ENCODE measurements at regions not wholly inside any gene's neighbourhood (a gene's known extent, or its start where the extent isn't known, plus 50 kb on each side); places are given as distances from the start of the nearest gene placed in this dataset.

GRCh38 chr10:4475827-4476490 is 350.0 kb upstream of the AKR1E2 start:
- DNase-seq = no peak

- no peak for DNase-seq
Measured at GRCh38 chr10:4474829-4475228, 351.2 kb upstream of the AKR1E2 start.

DNA sequence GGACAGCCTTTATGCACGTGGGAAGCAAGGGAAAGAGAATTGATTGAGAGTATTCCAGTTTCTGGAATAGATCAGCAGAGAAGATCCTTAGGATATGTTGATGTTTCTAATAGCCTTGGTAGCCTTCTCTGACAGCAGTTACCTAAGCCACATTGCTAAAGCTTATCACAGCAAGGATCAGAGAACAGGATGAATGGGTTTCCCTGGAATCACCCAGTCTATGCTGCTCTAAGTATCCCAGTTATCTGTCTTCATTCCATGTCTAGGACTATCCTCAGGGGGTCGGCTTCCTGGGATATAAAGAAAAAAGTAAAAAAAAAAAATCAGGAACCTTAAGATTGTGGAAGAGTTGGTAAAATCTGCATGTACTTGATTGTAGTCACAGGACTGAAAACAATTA is 352.0 kb upstream of the AKR1E2 start:
- no peak for DNase-seq

DNA sequence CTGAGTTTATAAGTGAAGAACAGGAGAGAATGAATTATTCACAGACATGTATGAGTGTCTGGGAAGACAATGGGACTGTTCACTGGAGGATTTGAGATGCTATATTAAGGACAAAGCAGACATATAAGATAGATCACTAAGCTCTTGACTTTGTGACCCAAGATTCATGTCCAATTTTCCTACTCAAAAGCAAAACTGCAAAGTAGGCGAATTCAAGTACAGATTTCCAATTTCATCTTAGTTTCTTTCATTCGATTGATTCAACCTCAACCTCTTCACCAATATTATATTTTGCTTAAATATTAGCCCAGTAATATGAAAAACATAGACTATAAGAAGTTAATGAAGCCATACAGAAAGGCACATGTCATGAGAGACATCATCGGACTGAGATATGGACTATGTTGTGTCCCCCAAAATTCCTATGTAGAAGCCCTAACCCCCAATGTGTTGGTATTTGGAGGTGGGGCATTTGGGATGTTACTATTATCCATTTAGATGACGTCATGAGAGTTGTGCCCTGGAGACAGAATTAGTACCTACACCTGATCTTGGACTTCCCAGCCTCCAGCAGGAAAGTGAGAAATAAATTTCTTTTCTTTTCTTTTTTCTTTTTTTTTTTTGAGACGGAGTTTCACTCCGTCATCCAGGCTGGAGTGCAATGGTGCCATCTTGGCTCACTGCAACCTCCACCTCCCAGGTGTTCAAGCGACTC is 353.7 kb upstream of the AKR1E2 start:
- no peak for DNase-seq

GRCh38 chr10:4470231-4470835 is 355.7 kb upstream of the AKR1E2 start:
- DNase-seq = no peak

DNA sequence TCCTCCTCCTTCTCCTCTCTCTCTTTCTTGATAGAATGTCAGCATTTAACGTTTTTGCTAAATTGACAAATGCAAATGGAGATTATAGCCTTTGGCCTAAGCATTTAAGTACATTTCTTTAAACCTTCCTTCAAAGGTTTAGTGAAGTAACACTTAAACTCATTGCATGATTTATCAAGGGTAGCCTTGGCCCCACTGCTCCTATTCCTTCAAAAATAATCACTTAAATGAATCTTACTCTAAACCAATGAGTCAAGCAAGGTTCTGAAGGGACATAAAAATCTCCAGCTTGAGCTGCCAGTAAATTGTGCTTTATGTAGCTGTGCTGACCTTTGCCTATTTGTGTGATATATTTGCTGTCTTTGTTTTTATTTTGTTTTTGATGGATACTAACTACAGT is 358.5 kb upstream of the AKR1E2 start:
- no peak for DNase-seq

DNA sequence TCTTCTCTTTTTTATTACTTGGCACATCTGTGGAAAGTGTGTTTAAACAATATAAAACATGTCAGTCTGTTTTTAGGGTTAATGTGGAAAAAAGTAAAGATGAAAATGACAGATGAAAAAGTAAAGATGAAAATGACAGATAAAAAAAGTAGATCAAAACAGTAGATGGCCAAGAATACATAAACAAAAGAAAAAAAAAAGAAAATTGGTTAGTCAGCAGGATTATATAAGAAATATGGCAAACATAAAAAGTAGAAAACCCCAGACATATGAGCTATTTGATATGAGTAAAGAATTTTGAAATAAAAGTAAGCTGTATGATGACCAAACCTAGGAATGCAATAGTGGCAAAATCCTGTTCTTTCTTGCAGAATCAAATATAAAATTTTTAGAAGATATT is 365.7 kb upstream of the AKR1E2 start:
- no peak for DNase-seq

DNA sequence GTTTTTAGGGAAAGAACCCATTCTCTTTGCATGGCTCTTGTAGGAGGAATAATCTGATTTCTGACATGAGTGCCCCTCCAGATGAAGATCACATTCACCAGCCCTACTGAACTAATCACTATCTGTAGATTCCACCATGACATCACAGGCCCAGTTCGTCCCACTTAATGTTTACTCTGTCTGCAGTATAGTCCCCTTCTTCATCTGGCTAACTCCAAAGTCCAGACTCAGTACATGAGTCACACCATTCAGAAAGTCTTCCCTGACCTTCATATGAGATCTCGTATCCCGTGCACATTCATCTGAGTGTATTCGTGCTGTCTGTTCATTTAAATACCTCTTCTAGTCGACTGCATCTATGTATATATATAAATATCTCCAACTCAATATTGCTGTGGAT is 366.5 kb upstream of the AKR1E2 start:
- no peak for DNase-seq

- no peak for DNase-seq
Measured at GRCh38 chr10:4457597-4457996, 368.4 kb upstream of the AKR1E2 start.

GRCh38 chr10:4456776-4457175 is 369.2 kb upstream of the AKR1E2 start:
- DNase-seq = no peak

- no peak for DNase-seq
Measured at GRCh38 chr10:4456279-4456678, 369.7 kb upstream of the AKR1E2 start.

- DNase-seq = no peak
Measured at GRCh38 chr10:4453950-4454349, 372.1 kb upstream of the AKR1E2 start.

DNA sequence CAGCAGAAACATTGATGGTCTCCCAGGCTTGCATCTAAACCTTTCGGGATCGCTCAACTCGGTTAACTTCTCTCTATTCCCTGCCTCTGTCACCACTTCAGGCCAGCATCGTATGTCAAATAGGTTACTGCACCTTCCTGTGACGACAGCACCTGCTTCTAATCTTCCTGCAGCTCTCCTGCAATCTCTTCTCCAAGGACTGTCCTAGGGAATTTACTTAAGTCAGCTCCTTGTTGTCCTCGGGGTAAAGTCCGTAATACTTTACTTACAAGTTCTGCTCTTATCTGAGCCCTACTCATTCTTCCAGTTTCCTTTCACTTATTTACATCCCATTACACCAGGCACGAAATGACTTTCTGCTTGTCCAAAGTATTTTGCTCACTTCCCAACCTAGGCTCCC is 372.7 kb upstream of the AKR1E2 start:
- no peak for DNase-seq

GRCh38 chr10:4450981-4451908 is 374.8 kb upstream of the AKR1E2 start:
- no peak for DNase-seq

GRCh38 chr10:4450169-4450568 is 375.8 kb upstream of the AKR1E2 start:
- DNase-seq = no peak

GRCh38 chr10:4448030-4448429 is 378.0 kb upstream of the AKR1E2 start:
- DNase-seq = no peak

DNA sequence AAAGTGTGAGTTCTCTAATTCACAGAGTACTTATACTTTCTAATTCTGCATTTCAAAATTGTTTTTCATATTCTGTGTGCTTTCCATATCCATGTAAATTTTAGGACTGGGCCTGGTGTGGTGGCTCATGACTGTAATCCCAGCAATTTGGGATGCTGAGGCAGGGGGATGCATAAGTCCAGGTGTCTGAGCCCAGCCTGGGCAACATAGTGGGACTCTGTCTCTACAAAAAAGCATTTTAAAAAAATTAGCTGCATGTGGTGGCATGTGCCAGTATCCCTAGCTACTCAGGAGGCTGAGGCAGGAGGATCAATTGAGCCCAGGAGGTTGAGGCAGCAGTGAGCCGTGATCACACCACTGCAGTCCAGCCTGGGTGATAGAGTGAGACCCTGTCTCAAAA is 382.6 kb upstream of the AKR1E2 start:
- no peak for DNase-seq

- no peak for DNase-seq
Measured at GRCh38 chr10:4442296-4442695, 383.7 kb upstream of the AKR1E2 start.

DNA sequence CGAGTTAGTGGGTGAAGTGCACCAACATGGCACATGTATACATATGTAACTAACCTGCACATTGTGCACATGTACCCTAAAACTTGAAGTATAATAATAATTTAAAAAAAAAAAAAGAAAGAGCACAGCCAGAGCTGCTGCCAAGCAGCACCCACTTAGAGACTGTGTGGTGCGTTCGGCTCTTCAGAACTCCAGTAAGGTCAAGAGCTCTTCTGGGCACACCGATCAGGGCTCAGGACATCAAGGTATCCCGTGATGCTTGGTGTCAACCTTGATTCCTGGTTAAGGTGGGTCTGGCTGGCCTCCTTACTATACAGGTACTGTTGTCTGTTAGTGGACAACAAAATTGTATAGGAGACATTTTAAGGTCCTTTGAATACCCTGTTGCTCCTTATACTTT is 385.7 kb upstream of the AKR1E2 start:
- DNase-seq = no peak

DNA sequence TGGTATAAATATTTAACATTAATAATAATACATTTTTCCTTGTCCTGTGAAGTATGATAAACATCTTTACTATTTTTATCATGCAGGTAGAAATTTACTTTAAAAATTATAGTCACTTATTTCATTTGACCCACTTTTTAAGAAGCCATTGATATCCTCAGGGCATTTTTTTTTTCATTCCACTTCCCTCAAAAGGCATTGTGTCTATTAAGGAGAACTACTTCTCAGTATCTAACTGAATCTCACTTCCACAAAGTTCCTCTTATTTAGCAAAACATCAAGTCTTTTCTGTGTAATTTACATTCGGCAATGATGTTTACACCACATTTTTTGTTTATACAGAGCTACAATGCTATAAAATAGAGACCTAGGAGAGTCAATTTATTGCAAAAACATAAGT is 388.2 kb upstream of the AKR1E2 start:
- no peak for DNase-seq

DNA sequence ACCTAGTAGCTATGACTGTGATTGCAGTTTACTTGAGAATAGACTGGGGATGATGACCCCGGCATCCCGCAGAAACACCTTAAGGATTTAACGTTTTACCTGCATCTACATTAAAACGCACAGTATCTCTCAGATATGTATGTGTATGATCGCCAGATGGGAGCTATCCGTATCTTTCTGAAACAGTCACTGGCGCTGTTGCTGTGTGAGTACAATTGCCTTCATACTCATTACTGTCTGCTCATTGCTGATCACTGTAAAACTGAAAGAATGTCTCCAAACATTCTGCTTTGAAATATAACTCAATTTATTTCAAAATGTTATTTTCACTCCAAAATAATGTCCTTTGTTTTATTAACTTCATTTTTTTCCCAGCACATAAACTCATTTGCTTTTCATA is 388.9 kb upstream of the AKR1E2 start:
- no peak for DNase-seq

- DNase-seq = no peak
Measured at GRCh38 chr10:4436103-4436502, 389.9 kb upstream of the AKR1E2 start.

DNA sequence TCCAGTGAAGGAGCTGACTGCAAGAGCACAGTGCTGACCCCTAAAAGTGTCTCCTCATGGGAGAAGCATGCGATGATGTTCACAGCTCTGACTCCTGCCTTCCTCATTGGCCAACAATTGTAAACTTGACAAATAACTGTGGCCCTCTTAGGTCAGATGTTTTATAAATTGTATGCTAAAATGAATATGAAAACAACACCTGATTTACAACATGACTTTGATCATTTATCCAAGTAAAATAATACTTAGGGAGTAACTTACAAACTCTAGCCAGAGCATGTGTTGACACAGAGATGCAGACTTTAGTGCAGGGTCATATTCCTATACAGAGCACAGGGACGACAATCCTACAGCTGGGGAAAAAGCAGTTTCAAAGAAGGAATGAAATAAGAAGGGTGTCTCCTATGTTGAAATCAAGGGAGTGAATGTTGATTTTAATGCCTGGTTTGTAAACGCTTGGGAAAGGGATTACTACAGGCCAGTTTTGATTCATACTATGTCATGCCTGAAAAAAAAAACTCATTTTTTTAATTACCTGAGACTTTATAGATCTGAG is 391.4 kb upstream of the AKR1E2 start:
- DNase-seq = no peak
